ENCODE measurements at regions not wholly inside any gene's neighbourhood (a gene's known extent, or its start where the extent isn't known, plus 50 kb on each side); places are given as distances from the start of the nearest gene placed in this dataset.
"Not testable (repeated sequence)": the region's sequence is repeated elsewhere in the genome, so short reads cannot be mapped to it uniquely, and the experiment has no call there.

- DNase-seq (ENCODE audit: low read depth in 2 of 3, low spot score in 2 of 3), result no peak
Measured at GRCh38 chr14:59130462-59130861, 58.0 kb upstream of the DAAM1 start.

DNA sequence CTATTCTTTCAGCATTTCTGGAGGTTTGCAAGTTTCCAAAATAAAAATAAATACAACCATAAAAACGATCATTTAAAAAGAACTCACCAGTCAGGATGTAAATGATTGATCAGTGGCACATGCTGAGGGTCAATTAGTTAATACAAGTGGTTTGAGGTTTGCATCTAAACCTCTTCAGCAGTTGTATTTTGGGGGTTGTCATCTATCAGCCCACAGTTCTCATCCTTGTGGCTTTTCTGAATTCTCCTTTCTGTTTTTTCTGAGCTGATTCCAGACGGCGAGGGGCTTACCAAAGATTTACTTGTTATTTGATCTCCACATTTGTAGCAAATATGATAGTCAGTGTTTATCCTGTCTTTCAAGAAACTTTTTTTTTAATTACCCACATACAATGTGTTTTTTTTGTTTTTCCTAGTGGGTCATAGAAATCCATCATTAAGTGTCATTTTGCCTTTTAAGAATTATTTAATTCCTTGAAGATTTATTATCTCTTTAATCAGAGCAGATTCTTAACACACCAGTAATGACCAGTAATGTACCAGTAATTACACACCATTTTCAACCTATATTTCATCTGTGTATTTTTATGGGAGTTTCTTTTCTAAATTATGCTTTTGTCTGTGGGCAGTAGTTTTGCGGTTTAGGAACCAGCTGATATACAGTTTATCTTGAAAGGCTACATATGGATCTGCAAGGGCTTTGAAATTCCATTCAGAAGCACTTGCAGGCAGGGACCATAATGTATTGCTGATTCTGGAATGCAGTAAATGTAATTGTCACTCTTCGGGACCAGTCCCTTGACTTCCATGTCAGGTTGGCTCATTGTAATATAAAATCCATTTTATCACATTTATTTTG, 56.3 kb upstream of the DAAM1 start:
- no peak for DNase-seq (ENCODE audit: low read depth in 2 of 3, low spot score in 2 of 3)

DNA sequence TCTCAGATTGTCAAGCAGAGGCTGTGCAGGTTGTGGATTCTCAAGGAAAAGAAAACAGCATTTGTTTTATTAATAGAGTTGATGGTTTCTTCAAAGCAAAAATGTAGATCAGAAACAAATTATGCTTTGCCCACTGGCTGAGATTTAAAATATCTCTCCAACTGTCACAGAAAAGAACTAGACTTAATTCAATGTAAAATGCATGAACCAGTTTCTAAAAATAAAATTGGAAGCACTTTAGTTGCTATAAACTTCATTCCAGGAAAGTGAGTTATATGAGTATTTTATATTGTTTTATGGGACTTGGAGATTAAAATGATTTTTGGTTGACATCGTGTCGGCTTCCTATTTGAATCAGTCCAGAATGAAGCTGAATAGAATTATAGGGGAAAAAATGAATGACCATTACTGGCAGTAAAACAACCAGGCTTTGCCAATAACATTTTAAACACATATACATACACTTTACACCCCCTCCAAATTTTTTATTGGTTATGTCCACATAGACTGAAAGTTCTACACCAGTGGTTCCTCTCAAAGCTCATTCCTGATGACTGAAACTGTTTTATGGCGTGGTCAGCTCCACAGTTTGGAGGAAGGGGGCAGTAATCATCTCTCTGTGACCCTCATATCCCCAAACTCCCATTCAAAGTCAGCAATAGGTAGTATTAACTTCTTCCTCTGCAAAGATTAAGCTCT, 55.5 kb upstream of the DAAM1 start:
- DNase-seq (ENCODE audit: low read depth in 2 of 3, low spot score in 2 of 3), result peak in 2 of 3 donors; percentile 2 to 19

DNA sequence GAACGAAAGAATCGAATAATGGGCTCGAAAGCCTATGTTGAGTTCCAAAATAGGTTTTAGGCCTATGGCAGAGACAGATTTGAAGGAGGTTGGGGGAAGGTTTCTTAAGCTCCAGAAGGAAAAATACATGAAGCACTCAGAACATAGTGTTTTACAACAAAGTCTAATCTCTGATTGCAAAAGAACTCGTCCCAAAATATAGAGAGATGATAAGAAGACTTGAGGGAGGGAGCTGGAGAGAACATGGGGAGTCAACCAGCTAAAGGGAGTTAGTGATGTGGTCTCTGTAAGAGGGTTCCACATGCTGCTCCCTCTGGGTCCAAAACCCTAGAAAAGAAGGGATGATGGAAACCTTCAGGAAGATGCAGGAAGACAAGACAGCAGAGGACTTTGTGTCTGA, 54.8 kb upstream of the DAAM1 start:
- no peak for DNase-seq (ENCODE audit: low read depth in 2 of 3, low spot score in 2 of 3)

GRCh38 chr14:59134307-59134706, 54.2 kb upstream of the DAAM1 start:
- DNase-seq (ENCODE audit: low read depth in 2 of 3, low spot score in 2 of 3), result no peak

GRCh38 chr14:59137256-59137655, 51.2 kb upstream of the DAAM1 start:
- no peak for DNase-seq (ENCODE audit: low read depth in 2 of 3, low spot score in 2 of 3)

- not testable (repeated sequence) for DNase-seq (ENCODE audit: low read depth in 2 of 3, low spot score in 2 of 3)
Measured at GRCh38 chr14:59138576-59138975, 49.9 kb upstream of the DAAM1 start.
